ENCODE measurements at regions not wholly inside any gene's neighbourhood (a gene's known extent, or its start where the extent isn't known, plus 50 kb on each side); places are given as distances from the start of the nearest gene placed in this dataset.

DNA sequence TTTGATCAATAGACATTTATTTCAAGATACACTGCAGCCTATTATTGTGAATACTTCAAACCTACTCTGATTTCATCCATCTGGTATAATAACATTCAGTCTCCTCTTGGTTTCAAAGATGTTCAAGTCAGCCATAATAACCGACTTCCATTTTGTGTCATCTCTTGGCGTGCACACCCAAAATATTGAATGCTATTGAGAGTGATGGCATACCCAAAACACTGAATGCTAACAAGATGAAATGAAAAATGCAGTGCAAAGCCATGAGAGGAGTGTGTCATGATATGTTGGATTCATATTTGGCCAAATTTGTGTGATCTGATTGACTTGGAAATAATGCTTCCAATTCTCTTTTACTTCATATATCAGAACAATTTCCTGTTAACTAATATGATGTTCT is 181.2 kb upstream of the PCDH17 start:
- no peak for TF ChIP-seq LEF1 (IDR thresholded peaks at IDR 0.05; ENCODE audit: borderline replicate concordance)
- no peak for TF ChIP-seq BHLHE40 (IDR thresholded peaks at IDR 0.05; ENCODE audit: borderline replicate concordance)
- no peak for TF ChIP-seq ELF4 (IDR thresholded peaks at IDR 0.05)
- TF ChIP-seq SUZ12 (IDR thresholded peaks at IDR 0.05) = no peak
- TF ChIP-seq ARNT (IDR thresholded peaks at IDR 0.05) = no peak
- no peak for TF ChIP-seq HDGF (IDR thresholded peaks at IDR 0.05; ENCODE audit: borderline replicate concordance)
- TF ChIP-seq SP1 (IDR thresholded peaks at IDR 0.05) = no peak
- no peak for TF ChIP-seq NFRKB (IDR thresholded peaks at IDR 0.05)
- TF ChIP-seq L3MBTL2 (conservative IDR thresholded peaks at IDR 0.05) = no peak
- no peak for TF ChIP-seq FOXA1 (IDR thresholded peaks at IDR 0.05)
- no peak for TF ChIP-seq FOXM1 (IDR thresholded peaks at IDR 0.05; ENCODE audit: borderline replicate concordance)
- no peak for TF ChIP-seq TARDBP (IDR thresholded peaks at IDR 0.05)
- no peak for TF ChIP-seq CTBP1 (IDR thresholded peaks at IDR 0.05; ENCODE audit: borderline replicate concordance)
- no peak for TF ChIP-seq ZNF384 (IDR thresholded peaks at IDR 0.05)
- TF ChIP-seq, protein P1, sequence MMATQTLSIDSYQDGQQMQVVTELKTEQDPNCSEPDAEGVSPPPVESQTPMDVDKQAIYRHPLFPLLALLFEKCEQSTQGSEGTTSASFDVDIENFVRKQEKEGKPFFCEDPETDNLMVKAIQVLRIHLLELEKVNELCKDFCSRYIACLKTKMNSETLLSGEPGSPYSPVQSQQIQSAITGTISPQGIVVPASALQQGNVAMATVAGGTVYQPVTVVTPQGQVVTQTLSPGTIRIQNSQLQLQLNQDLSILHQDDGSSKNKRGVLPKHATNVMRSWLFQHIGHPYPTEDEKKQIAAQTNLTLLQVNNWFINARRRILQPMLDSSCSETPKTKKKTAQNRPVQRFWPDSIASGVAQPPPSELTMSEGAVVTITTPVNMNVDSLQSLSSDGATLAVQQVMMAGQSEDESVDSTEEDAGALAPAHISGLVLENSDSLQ (IDR thresholded peaks at IDR 0.05) = no peak
- ChIA-PET POLR2A (no interaction called here), CTCF (no interaction called here)
- no peak for DNase-seq (ENCODE audit: extremely low spot score)

- ChIA-PET POLR2A (no interaction called here), CTCF (no interaction called here)
- no peak for DNase-seq (ENCODE audit: extremely low spot score)
- no peak for TF ChIP-seq NFRKB (IDR thresholded peaks at IDR 0.05)
Observed at GRCh38 chr13:57452228-57452627, 179.3 kb upstream of the PCDH17 start.

DNA sequence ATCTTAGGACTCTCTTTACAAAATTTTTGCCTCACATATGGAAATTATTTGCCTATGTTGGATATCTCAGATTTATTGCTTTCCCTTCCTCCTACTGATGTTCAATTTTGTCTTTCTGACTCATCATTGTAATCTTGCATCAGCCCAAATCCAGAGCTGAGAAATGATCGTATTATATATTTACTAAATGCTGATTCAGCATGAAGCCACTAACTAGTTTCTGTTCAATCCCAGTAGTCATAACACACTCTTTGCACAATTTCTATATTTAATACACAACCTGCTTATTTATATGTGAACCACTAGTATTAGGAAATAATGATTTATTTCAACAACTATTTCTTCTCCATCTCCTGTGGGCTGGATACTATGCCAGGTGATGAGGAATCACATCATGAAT is 161.1 kb upstream of the PCDH17 start:
- ChIA-PET CTCF (no interaction called here), POLR2A (no interaction called here)
- TF ChIP-seq SUZ12 (IDR thresholded peaks at IDR 0.05) (no peak), ELF4 (IDR thresholded peaks at IDR 0.05) (no peak), BHLHE40 (IDR thresholded peaks at IDR 0.05; ENCODE audit: borderline replicate concordance) (no peak), FOXA1 (IDR thresholded peaks at IDR 0.05) (no peak), NFRKB (IDR thresholded peaks at IDR 0.05) (no peak), L3MBTL2 (conservative IDR thresholded peaks at IDR 0.05) (no peak), ZNF384 (IDR thresholded peaks at IDR 0.05) (no peak), TARDBP (IDR thresholded peaks at IDR 0.05) (no peak), SP1 (IDR thresholded peaks at IDR 0.05) (no peak), FOXK2 (IDR thresholded peaks at IDR 0.05) (no peak), LEF1 (IDR thresholded peaks at IDR 0.05; ENCODE audit: borderline replicate concordance) (no peak), FOXM1 (IDR thresholded peaks at IDR 0.05; ENCODE audit: borderline replicate concordance) (no peak), HDGF (IDR thresholded peaks at IDR 0.05; ENCODE audit: borderline replicate concordance) (no peak), ARNT (IDR thresholded peaks at IDR 0.05) (no peak)
- DNase-seq (ENCODE audit: extremely low spot score) = no peak

DNA sequence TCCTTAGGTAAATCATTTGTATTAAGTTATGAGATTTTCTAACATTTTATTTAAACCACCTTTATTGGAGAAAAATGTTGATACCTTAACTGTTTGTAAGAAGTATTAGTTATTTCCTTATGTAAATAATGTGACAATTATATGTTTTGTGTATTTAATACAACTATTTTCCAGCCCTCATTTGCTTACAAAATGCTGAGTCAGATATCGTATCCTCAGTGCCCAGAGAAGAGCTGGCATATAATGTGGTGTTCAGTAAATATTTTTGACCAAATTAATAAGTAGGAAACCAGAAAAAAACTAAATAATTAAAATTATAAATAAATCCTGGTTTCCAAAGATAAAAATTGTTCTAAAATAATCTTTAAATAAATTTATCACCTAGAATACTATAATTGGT is 140.2 kb upstream of the PCDH17 start:
- CTCF ChIA-PET = no interaction called here
- DNase-seq (ENCODE audit: extremely low spot score) = no peak
- no peak for TF ChIP-seq ARNT (IDR thresholded peaks at IDR 0.05)
- TF ChIP-seq LEF1 (IDR thresholded peaks at IDR 0.05; ENCODE audit: borderline replicate concordance) = no peak
- TF ChIP-seq FOXK2 (IDR thresholded peaks at IDR 0.05) = no peak
- TF ChIP-seq FOXA1 (IDR thresholded peaks at IDR 0.05) = no peak
- no peak for TF ChIP-seq L3MBTL2 (conservative IDR thresholded peaks at IDR 0.05)
- no peak for TF ChIP-seq SUZ12 (IDR thresholded peaks at IDR 0.05)
- TF ChIP-seq FOXM1 (IDR thresholded peaks at IDR 0.05; ENCODE audit: borderline replicate concordance) = no peak
- no peak for TF ChIP-seq ZNF384 (IDR thresholded peaks at IDR 0.05)
- TF ChIP-seq TARDBP (IDR thresholded peaks at IDR 0.05) = no peak
- TF ChIP-seq, protein P1 (IDR thresholded peaks at IDR 0.05) = no peak
- no peak for TF ChIP-seq HDGF (IDR thresholded peaks at IDR 0.05; ENCODE audit: borderline replicate concordance)
- TF ChIP-seq ELF4 (IDR thresholded peaks at IDR 0.05) = no peak
- TF ChIP-seq SP1 (IDR thresholded peaks at IDR 0.05) = no peak
- no peak for TF ChIP-seq NFRKB (IDR thresholded peaks at IDR 0.05)
- POLR2A ChIA-PET = no interaction called here

GRCh38 chr13:57507752-57508463 is 123.6 kb upstream of the PCDH17 start:
- TF ChIP-seq L3MBTL2 (conservative IDR thresholded peaks at IDR 0.05) = no peak
- TF ChIP-seq NFRKB (IDR thresholded peaks at IDR 0.05) = no peak
- no peak for TF ChIP-seq ZNF384 (IDR thresholded peaks at IDR 0.05)
- TF ChIP-seq ARNT (IDR thresholded peaks at IDR 0.05) = no peak
- no peak for TF ChIP-seq SP1 (IDR thresholded peaks at IDR 0.05)
- TF ChIP-seq HDGF (IDR thresholded peaks at IDR 0.05; ENCODE audit: borderline replicate concordance) = no peak
- no peak for TF ChIP-seq FOXA1 (IDR thresholded peaks at IDR 0.05)
- no peak for TF ChIP-seq ELF4 (IDR thresholded peaks at IDR 0.05)
- TF ChIP-seq LEF1 (IDR thresholded peaks at IDR 0.05; ENCODE audit: borderline replicate concordance) = no peak
- TF ChIP-seq BHLHE40 (IDR thresholded peaks at IDR 0.05; ENCODE audit: borderline replicate concordance) = no peak
- no peak for TF ChIP-seq FOXM1 (IDR thresholded peaks at IDR 0.05; ENCODE audit: borderline replicate concordance)
- TF ChIP-seq, protein P1 (IDR thresholded peaks at IDR 0.05) = no peak
- TF ChIP-seq SUZ12 (IDR thresholded peaks at IDR 0.05) = no peak
- no peak for TF ChIP-seq CTBP1 (IDR thresholded peaks at IDR 0.05; ENCODE audit: borderline replicate concordance)
- no peak for TF ChIP-seq FOXK2 (IDR thresholded peaks at IDR 0.05)
- TF ChIP-seq TARDBP (IDR thresholded peaks at IDR 0.05) = no peak
- ChIA-PET POLR2A (no interaction called here), CTCF (no interaction called here)
- no peak for DNase-seq (ENCODE audit: extremely low spot score)

- TF ChIP-seq NFRKB (IDR thresholded peaks at IDR 0.05) = no peak
- TF ChIP-seq CTBP1 (IDR thresholded peaks at IDR 0.05; ENCODE audit: borderline replicate concordance) = no peak
- TF ChIP-seq BHLHE40 (IDR thresholded peaks at IDR 0.05; ENCODE audit: borderline replicate concordance) = no peak
- no peak for TF ChIP-seq TARDBP (IDR thresholded peaks at IDR 0.05)
- DNase-seq (ENCODE audit: extremely low spot score) = no peak
- ChIA-PET CTCF (no interaction called here), POLR2A (no interaction called here)
Observed at GRCh38 chr13:57511603-57512002, 119.9 kb upstream of the PCDH17 start.

Measured in HEK293T (cell line).